ENCODE measurements at regions not wholly inside any gene's neighbourhood (a gene's known extent, or its start where the extent isn't known, plus 50 kb on each side); places are given as distances from the start of the nearest gene placed in this dataset.

- no peak for TF ChIP-seq CTCF (IDR thresholded peaks at IDR 0.05)
- no peak for TF ChIP-seq POLR2A (IDR thresholded peaks at IDR 0.05)
- no peak for TF ChIP-seq POLR2AphosphoS5 (IDR thresholded peaks at IDR 0.05)
- TF ChIP-seq EP300 (IDR thresholded peaks at IDR 0.05): no peak
These were observed 216.9 kb upstream of the PARD3B start for GRCh38 chr2:204328373-204328772.
